PC-9 (cell line): ENCODE measurements at regions not wholly inside any gene's neighbourhood (a gene's known extent, or its start where the extent isn't known, plus 50 kb on each side); places are given as distances from the start of the nearest gene placed in this dataset.

ENCODE experiments used
- BruUV-seq: library from RNA; stranded (reverse); fragments of 400-500 nt; replicated peaks from 2 replicates; lab custom pipeline; 2021; lab: Mats Ljungman, UMichigan
- CTCF ChIA-PET: fragments of 300-600 bp; sonication (Branson Sonifier 250); formaldehyde crosslinking; loops from one replicate; lab custom pipeline; 2022; ENCODE audit warnings: antibody characterized with exemption; lab: Charles Lee
- POLR2A ChIA-PET: fragments of 300-600 bp; sonication (Branson Sonifier 250); formaldehyde crosslinking; loops from one replicate; lab custom pipeline; 2022; ENCODE audit warnings: antibody characterized with exemption; ENCODE audit not compliant: unreplicated experiment; lab: Charles Lee
- DNase-seq, 2 experiments: peaks; one replicate each; pipeline versions ENCODE4 v3.0.0 to v3.0.0-alpha.2; 2015 to 2022; ENCODE audit warnings: mixed read lengths in 1 of 2
- H2AFZ ChIP-seq: fragments of 200-600 bp; sonication (generic); 2 replicates; pipeline ENCODE4 v1.8.1; 2017; ENCODE audit warnings: antibody characterized with exemption
- H3F3A ChIP-seq: fragments of 200-600 bp; sonication (generic); 2 replicates; pipeline ENCODE4 v1.8.1; 2017; ENCODE audit warnings: antibody characterized with exemption, mild to moderate bottlenecking, low read depth; ENCODE audit not compliant: insufficient read depth
- H3K27ac ChIP-seq: fragments of 200-600 bp; sonication (generic); 2 replicates; pipeline ENCODE4 v1.6.1; 2016; ENCODE audit warnings: mixed run types
- H3K27me3 ChIP-seq: fragments of 200-600 bp; sonication (generic); 2 replicates; pipeline ENCODE4 v1.6.1; 2016; ENCODE audit warnings: low read depth, mixed run types; ENCODE audit not compliant: insufficient read depth
- H3K36me3 ChIP-seq: fragments of 200-600 bp; sonication (generic); 2 replicates; pipeline ENCODE4 v1.6.1; 2016; ENCODE audit warnings: low read depth, mixed run types
- H3K4me1 ChIP-seq: fragments of 200-600 bp; sonication (generic); replicated peaks from 2 replicates; pipeline ENCODE4 v1.6.1; 2016; ENCODE audit warnings: mixed run types; ENCODE audit not compliant: insufficient read depth
- H3K4me2 ChIP-seq: fragments of 200-600 bp; sonication (generic); 2 replicates; pipeline ENCODE4 v1.6.1; 2017; ENCODE audit warnings: mixed run types
- H3K4me3 ChIP-seq: fragments of 200-600 bp; sonication (generic); 2 replicates; pipeline ENCODE4 v1.6.1; 2016; ENCODE audit warnings: mixed run types
- H3K79me2 ChIP-seq: fragments of 200-600 bp; sonication (generic); 2 replicates; pipeline ENCODE4 v1.6.1; 2017; ENCODE audit warnings: low read depth, mixed run types
- H3K9me2 ChIP-seq: fragments of 200-600 bp; sonication (generic); 2 replicates; pipeline ENCODE4 v1.8.1; 2017; ENCODE audit warnings: mild to moderate bottlenecking; ENCODE audit not compliant: insufficient read depth
- H3K9me3 ChIP-seq: fragments of 200-600 bp; sonication (generic); 2 replicates; pipeline ENCODE4 v1.8.1; 2016; ENCODE audit warnings: low read depth; ENCODE audit not compliant: insufficient read depth
- H4K20me1 ChIP-seq: fragments of 200-600 bp; sonication (generic); 2 replicates; pipeline ENCODE4 v1.8.1; 2017; ENCODE audit not compliant: insufficient read depth
- CTCF ChIP-seq: fragments of 200-600 bp; sonication (generic); conservative IDR thresholded peaks from 2 replicates; pipeline ENCODE4 v1.6.1; 2017; ENCODE audit warnings: mixed run types, antibody characterized with exemption, mild to moderate bottlenecking, moderate library complexity
- EZH2 ChIP-seq: fragments of 200-600 bp; sonication (generic); IDR thresholded peaks from 2 replicates; pipeline ENCODE4 v1.8.0; 2017; ENCODE audit warnings: antibody characterized with exemption, low read depth
- intact Hi-C: fragments of 100-400 bp; cut with micrococcal nuclease; formaldehyde crosslinking; loops from one replicate; pipeline ENCODE4 v1.10.0; 2022; ENCODE audit not compliant: unreplicated experiment

- Histone ChIP-seq H3F3A (no peaks in the 10 kb centered on the region), H3K4me1 (no peaks in the 10 kb centered on the region), H3K4me2 (no peak overlapping the region), H3K36me3 (no peaks in the 10 kb centered on the region), H3K9me2 (no peaks in the 10 kb centered on the region), H3K79me2 (no peaks in the 10 kb centered on the region), H2AFZ (no peak overlapping the region), H4K20me1 (no peaks in the 10 kb centered on the region), H3K27ac (no peak overlapping the region), H3K4me3 (no peak overlapping the region), H3K9me3 (no peaks in the 10 kb centered on the region), H3K27me3 (no peaks in the 10 kb centered on the region)
- ChIA-PET POLR2A (no interaction called here), CTCF (no interaction called here)
- no peak for TF ChIP-seq CTCF
- TF ChIP-seq EZH2: no peak
- intact Hi-C loops: no loop called here
- DNase-seq: no peak
- no TSS peak for BruUV-seq
Measured at GRCh38 chr2:164260506-164260905, 360.8 kb downstream of the GRB14 start.

- no peak overlapping the region for H3K4me3 ChIP-seq
- POLR2A ChIA-PET: no interaction called here
- H3K9me3 ChIP-seq: no peaks in the 10 kb centered on the region
- intact Hi-C loops: no loop called here
- no peaks in the 10 kb centered on the region for H3F3A ChIP-seq
- no peaks in the 10 kb centered on the region for H3K27me3 ChIP-seq
- H3K4me2 ChIP-seq: no peak overlapping the region
- TF ChIP-seq EZH2: no peak
- TF ChIP-seq CTCF: no peak
- no peaks in the 10 kb centered on the region for H3K4me1 ChIP-seq
- H3K27ac ChIP-seq: no peak overlapping the region
- no peaks in the 10 kb centered on the region for H3K9me2 ChIP-seq
- no peaks in the 10 kb centered on the region for H3K36me3 ChIP-seq
- DNase-seq: no peak
- no peak overlapping the region; the same call in 1 of the 2 replicates for H2AFZ ChIP-seq
- no TSS peak for BruUV-seq
- no peaks in the 10 kb centered on the region for H3K79me2 ChIP-seq
- CTCF ChIA-PET: no interaction called here
- no peaks in the 10 kb centered on the region for H4K20me1 ChIP-seq
Measured at GRCh38 chr2:164257742-164258141, 363.5 kb downstream of the GRB14 start.

GRCh38 chr2:164252568-164253287 is 368.6 kb downstream of the GRB14 start:
- H4K20me1 ChIP-seq: no peaks in the 10 kb centered on the region
- no peak overlapping the region; the same call in 1 of the 2 replicates for H2AFZ ChIP-seq
- CTCF ChIA-PET: no interaction called here
- H3F3A ChIP-seq: no peaks in the 10 kb centered on the region
- no peaks in the 10 kb centered on the region for H3K36me3 ChIP-seq
- no TSS peak for BruUV-seq
- DNase-seq: no peak
- H3K27me3 ChIP-seq: no peaks in the 10 kb centered on the region
- H3K27ac ChIP-seq: no peak overlapping the region
- H3K9me2 ChIP-seq: no peaks in the 10 kb centered on the region
- intact Hi-C loops: no loop called here
- POLR2A ChIA-PET: no interaction called here
- H3K9me3 ChIP-seq: no peaks in the 10 kb centered on the region
- H3K4me3 ChIP-seq: no peak overlapping the region
- H3K79me2 ChIP-seq: no peaks in the 10 kb centered on the region
- no peak for TF ChIP-seq EZH2
- no peak for TF ChIP-seq CTCF
- no peaks in the 10 kb centered on the region for H3K4me1 ChIP-seq
- H3K4me2 ChIP-seq: no peak overlapping the region
